GM19463 (cell line): ENCODE measurements at regions not wholly inside any gene's neighbourhood (a gene's known extent, or its start where the extent isn't known, plus 50 kb on each side); places are given as distances from the start of the nearest gene placed in this dataset.
"Not testable (repeated sequence)": the region's sequence is repeated elsewhere in the genome, so short reads cannot be mapped to it uniquely, and the experiment has no call there.

Experiments used
- ATAC-seq: cut with Tn5 transposase; IDR thresholded peaks from one replicate; pipeline ENCODE4 v1.9.1; 2021; ENCODE audit warnings: mild to moderate bottlenecking, moderate library complexity; ENCODE audit not compliant: unreplicated experiment

- ATAC-seq = not testable (repeated sequence)
Measured at GRCh38 chr2:87452193-87452592, 295.7 kb upstream of the PLGLB2 start.

DNA sequence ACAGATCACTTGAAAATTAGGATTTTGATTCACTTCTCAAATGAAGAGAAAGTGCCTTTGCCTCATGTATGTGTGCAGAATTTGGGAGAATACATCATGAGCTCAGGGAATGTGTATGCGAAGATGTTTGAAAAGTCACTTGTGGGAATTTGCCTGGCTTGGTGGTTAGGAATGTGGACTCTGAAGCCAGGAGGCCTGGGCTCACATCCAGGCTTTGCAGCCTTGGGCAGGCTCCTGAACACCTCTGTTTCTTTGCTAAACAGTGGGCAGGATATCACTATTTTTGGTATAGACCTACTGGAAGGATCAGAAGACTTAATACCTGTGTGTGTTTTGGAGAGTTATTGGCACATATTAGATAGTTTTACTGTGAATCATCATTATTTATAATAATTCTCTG, 295.0 kb upstream of the PLGLB2 start:
- not testable (repeated sequence) for ATAC-seq

DNA sequence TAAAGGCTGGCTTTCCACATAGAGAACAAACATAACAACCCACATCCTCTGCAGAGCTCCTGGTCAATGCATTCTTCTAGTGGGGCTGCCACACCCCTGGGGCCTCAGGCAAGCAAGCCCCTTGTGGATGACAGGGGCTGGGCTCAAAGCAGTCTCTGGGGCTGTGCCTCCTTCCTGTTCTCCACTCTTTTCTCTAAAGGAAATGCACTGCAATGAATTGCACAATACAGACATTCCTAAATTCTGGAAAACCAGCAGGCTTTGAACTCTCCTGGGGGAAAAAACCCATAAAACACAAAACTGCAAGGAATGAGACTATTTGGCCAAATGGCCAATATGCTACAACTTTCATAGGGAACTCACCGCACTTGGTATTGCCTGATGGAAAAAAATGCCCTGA, 293.9 kb upstream of the PLGLB2 start:
- not testable (repeated sequence) for ATAC-seq

DNA sequence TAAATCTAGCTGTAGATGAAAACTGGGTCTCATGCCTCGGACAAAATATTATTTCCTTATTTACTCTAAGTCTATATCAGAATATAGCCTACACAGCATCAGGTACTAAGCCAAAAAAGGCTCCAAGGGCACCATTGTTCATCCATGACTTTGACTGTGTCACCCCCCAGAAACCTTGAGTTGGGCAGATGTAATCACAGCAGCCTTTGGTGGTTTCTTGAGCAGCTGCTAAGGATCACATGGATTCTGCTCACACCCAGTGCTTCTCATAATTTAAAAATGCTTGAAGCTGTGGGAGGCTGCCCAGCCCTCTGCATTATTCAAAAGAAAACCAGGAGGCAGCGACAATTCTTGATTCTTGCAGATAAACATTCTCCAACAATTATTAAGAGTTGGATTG, 293.5 kb upstream of the PLGLB2 start:
- ATAC-seq = not testable (repeated sequence)

- ATAC-seq = peak; percentile 42
Measured at GRCh38 chr2:87455209-87455853, 292.6 kb upstream of the PLGLB2 start.

DNA sequence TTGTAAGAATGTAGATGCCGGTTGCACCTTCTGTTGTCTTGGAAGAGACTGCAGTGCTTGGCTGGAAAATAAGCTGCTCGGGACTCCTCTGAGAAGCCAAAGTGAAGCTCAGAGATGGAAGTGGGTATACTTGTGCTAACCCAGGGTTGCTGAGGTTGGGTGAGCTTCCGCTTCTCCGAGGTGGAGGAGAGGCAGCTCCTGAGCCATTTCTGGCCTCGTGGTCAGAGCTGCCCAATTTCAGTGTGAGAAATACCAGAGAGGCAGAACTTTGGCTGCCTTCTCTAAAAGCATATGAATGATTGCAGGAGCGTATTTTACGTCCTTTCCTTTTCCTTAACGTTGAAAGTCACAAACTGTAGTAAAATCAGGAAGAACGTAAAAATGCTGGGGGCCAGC, 292.0 kb upstream of the PLGLB2 start:
- ATAC-seq = peak; percentile 35

DNA sequence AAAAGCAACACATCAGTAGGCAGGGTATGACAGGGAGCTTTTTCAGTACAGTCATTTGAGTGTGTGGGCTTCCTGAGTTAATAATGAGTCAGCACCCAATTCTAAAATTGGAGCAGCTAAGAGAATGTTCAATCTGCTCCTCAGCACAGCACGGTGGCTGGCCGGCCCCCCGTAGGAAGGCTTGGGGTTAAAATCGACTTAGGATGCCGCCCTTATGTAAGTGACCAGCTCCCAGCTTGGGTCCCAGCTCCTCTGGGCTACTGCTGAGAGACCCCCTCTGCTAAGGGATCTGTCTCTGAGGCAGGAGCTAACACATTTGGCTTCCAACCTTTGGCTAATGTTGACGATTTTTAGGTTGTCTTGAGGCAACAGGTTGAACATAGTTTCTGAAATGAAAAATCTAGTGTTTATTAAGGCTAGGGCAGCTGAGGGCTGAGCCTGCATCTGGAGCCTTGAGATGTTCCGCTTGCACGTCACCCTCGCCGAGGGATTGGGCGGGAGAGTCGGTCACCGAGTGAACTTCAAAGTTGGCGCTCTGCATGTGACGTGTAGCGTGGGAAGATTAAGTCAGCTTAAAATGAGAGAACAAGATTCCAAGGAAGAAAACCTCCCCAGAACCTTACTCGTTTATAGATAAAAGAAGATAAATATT, 291.3 kb upstream of the PLGLB2 start:
- peak; percentile 80 for ATAC-seq

DNA sequence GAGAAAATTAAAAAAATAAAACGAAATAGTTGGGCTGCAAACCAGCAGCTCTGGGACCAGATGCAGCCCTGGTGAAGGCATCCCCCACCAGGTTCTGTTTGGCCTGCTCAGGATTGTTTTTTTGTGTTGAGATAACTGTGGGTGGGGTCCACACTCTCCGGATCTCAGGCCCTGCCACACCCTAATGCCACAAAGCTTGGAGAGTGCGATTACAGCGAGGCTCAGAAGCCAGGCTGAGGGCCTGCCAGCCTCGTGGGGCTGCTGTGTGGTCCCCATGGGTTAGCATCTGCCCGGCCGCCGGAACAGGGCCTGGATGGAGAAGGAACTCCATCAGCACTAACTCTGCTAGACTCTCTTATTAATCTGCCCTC, 290.8 kb upstream of the PLGLB2 start:
- ATAC-seq = not testable (repeated sequence)

- not testable (repeated sequence) for ATAC-seq
Measured at GRCh38 chr2:87458938-87459337, 288.9 kb upstream of the PLGLB2 start.

DNA sequence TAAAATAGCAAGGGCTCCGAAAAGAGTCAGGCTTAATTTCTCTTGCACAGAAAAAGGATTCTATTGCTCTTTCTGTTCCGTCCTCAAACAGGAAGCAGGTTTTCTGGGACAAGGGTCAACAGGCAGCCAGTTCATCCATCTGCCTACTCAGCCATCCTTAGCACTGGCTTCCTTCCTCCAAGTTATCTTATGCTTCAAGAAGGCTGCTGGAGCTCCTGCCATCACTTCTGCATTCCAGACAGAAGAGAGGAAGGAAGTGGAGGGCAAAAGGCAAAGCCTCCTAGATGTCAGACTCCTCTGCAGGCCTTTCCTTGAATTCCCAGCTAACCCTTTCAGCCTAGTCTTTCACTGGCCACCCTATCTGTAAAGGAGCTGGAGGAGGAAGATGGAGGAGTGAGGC, 287.8 kb upstream of the PLGLB2 start:
- not testable (repeated sequence) for ATAC-seq

GRCh38 chr2:87460662-87461061, 287.2 kb upstream of the PLGLB2 start:
- ATAC-seq = not testable (repeated sequence)

GRCh38 chr2:87461671-87462070, 286.2 kb upstream of the PLGLB2 start:
- ATAC-seq = not testable (repeated sequence)

DNA sequence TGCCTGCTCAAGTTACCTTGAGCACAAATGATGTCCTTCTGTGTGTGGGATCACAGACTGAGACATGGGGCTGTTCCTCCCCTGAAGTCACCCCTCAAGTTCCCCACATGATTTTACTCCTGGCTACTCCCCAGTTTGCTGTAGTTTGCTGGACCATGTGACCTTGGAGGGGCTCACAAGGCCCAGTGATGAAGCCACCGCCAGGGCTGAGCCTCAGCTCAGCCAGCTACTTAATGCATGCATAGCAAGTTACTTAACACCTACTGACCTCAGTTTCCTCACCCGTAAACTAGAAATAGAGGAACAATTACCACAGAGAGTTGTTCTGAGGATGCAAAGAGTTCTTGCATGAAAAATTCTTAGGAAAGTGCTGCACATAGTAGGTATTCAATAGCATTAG, 283.7 kb upstream of the PLGLB2 start:
- ATAC-seq = not testable (repeated sequence)

- not testable (repeated sequence) for ATAC-seq
Measured at GRCh38 chr2:87465730-87466129, 282.2 kb upstream of the PLGLB2 start.

GRCh38 chr2:87466591-87467120, 281.2 kb upstream of the PLGLB2 start:
- ATAC-seq = peak; percentile 70

- not testable (repeated sequence) for ATAC-seq
Measured at GRCh38 chr2:87468429-87468981, 279.4 kb upstream of the PLGLB2 start.

DNA sequence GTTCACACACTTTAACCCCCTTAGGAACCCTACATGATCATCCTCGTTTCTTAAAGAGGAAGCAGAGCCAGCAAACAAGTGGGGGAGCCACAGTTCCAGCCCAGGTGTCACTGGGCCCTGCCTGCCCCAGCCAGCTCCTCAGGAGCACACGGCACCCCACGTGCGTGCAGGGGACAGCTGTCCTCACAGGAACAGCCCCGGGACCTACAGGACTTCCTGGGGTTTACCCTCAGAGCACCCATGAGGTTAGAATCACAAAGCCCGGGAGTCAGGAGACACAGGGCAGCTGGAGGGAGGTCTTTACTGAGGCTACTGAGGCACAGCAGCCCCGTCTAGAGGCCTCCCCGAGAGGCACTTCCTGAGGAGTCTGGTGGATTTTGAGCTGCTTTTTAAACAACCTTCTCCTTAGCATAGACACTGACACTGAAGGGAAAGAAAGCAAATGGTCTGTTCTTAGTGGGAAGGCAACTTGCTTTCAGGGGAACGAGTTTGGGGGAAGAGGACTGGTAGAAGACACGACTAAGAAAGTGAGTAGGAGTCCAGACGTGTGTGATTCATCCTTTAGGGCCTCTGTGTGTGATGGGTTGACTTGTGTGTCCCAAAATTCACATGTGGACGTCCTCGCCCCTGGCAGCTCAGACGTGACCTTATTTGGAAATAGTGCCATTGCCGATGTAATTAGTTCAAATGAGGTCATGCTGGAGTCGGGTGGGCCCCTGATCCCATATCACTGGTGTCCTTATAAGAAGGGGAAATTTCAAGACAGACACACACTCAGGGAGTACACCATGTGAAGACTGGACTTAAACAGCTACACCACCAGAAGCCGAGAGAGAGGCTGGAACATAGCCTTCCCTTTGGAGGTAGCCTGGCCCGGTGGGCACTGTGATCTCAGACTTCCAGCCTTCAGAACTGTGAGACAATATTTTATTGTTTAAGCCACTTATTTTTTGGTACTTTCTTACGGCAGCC, 278.4 kb upstream of the PLGLB2 start:
- peak; percentile 38 for ATAC-seq

DNA sequence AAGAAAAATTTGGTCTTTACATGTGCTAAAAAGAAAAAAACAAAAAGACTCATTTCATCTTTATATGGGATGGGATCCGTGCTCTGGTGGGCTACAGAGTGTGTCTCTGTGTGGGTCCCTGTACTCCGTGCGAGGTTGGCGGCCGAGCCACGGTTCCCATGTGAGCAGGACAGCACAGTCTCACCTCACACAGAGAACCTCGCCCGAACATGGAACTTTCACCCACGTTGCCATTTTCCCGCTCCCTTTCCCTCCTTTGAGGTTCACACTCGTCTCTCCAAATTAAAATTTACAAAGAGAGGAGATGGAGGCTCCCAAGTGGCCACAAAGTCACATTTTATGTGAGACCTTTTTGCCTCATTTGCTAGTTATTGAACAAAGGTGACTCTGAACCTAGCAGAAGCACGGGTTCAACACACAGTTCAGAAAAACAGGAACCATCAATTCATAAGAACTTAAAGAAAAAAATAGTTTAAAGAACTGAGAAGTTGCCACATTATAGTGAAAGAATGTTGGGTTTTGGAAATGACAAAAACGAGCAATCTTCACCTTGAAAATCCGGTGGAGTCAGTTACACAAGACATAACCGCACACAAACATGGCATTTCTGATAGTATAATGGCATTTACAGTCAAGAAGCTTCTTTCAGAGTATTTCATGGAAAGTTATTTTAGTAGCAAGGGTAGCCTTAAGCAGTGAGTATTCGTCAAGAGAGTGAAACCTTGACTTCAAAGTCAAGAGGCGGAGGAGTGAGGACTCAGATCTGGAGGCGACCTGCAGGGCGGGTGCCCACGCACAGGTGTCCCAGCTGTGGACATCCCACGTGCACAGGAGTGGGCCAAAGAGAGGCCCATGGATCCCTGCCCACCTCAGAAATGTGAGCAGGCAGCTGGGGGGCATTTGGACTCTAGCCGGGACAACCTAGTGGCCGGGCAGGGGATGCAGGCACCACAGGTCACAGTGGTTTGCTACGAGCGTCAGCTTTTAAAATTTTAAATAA, 277.2 kb upstream of the PLGLB2 start:
- peak; percentile 34 for ATAC-seq

GRCh38 chr2:87471478-87471877, 276.4 kb upstream of the PLGLB2 start:
- ATAC-seq = not testable (repeated sequence)
